IMR-90 (cell line): ENCODE measurements at regions not wholly inside any gene's neighbourhood (a gene's known extent, or its start where the extent isn't known, plus 50 kb on each side); places are given as distances from the start of the nearest gene placed in this dataset.

ENCODE experiments used
- ATAC-seq: fragments of 200-7000 bp; cut with Tn5 transposase; 2 replicates; pipeline ENCODE4 v1.9.1; 2020; ENCODE audit warnings: low read depth, mild to moderate bottlenecking, moderate library complexity
- BruUV-seq: library from RNA; stranded (reverse); fragments of 400-500 nt; replicated peaks from 2 replicates; lab custom pipeline; 2021; lab: Mats Ljungman, UMichigan
- CTCF ChIA-PET: fragments of 300-600 bp; formaldehyde crosslinking; extraction: SDS; loops from one replicate; lab custom pipeline; 2021; ENCODE audit warnings: antibody characterized with exemption; lab: Yijun Ruan, JAX
- POLR2A ChIA-PET: fragments of 300-600 bp; sonication (Branson Sonifier 250); formaldehyde crosslinking; loops from one replicate; lab custom pipeline; 2022; ENCODE audit warnings: antibody characterized with exemption; ENCODE audit not compliant: unreplicated experiment; lab: Charles Lee
- DNase-seq: peaks from one replicate; pipeline ENCODE4 v3.0.0; 2013
- H2AFZ ChIP-seq: replicated peaks from 2 replicates; pipeline ENCODE3; 2013; ENCODE audit warnings: low read length, mild to moderate bottlenecking; ENCODE audit not compliant: poor library complexity
- H2AK5ac ChIP-seq: 2 replicates; pipeline ENCODE4 v1.6.1; 2013; ENCODE audit warnings: low read depth, low read length, inconsistent platforms
- H2AK9ac ChIP-seq: replicated peaks from 2 replicates; pipeline ENCODE3; 2013; ENCODE audit warnings: mild to moderate bottlenecking, low read depth, low read length, moderate library complexity; ENCODE audit not compliant: poor library complexity
- H2BK120ac ChIP-seq: 2 replicates; pipeline ENCODE4 v1.6.1; 2013; ENCODE audit warnings: low read depth, low read length, inconsistent platforms
- H2BK15ac ChIP-seq: 3 replicates; pipeline ENCODE4 v1.6.1; 2013; ENCODE audit warnings: low read depth, low read length, inconsistent platforms
- H2BK20ac ChIP-seq: 2 replicates; pipeline ENCODE4 v1.6.1; 2013; ENCODE audit warnings: low read depth, mild to moderate bottlenecking, inconsistent platforms, low read length, moderate library complexity
- H2BK5ac ChIP-seq: 2 replicates; pipeline ENCODE4 v1.6.1; 2013; ENCODE audit warnings: mild to moderate bottlenecking, low read depth, low read length, inconsistent platforms; ENCODE audit not compliant: poor library complexity, severe bottlenecking
- H3K14ac ChIP-seq: replicated peaks from 2 replicates; pipeline ENCODE4 v1.6.1; 2013; ENCODE audit warnings: low read depth, low read length, inconsistent platforms
- H3K18ac ChIP-seq: 2 replicates; pipeline ENCODE4 v1.6.1; 2013; ENCODE audit warnings: low read depth, low read length, control low read depth
- H3K23ac ChIP-seq: 2 replicates; pipeline ENCODE4 v1.6.1; 2013; ENCODE audit warnings: low read depth, low read length, inconsistent platforms
- H3K27ac ChIP-seq: 2 replicates; pipeline ENCODE4 v1.5.1; 2013; ENCODE audit warnings: mild to moderate bottlenecking, control low read depth, low read length; ENCODE audit not compliant: insufficient read depth
- H3K27me3 ChIP-seq: 2 replicates; pipeline ENCODE4 v1.6.1; 2013; ENCODE audit warnings: low read length; ENCODE audit not compliant: control insufficient read depth, insufficient read depth
- H3K36me3 ChIP-seq: 2 replicates; pipeline ENCODE4 v1.6.1; 2013; ENCODE audit warnings: low read length, mixed read lengths; ENCODE audit not compliant: control insufficient read depth, insufficient read depth
- H3K4ac ChIP-seq: 2 replicates; pipeline ENCODE4 v1.6.1; 2013; ENCODE audit warnings: low read depth, low read length, inconsistent platforms
- H3K4me1 ChIP-seq: 2 replicates; pipeline ENCODE4 v1.6.1; 2013; ENCODE audit warnings: low read length, mixed read lengths; ENCODE audit not compliant: control insufficient read depth, insufficient read depth
- H3K4me2 ChIP-seq: 2 replicates; pipeline ENCODE4 v1.6.1; 2013; ENCODE audit warnings: low read depth, mild to moderate bottlenecking, control low read depth, low read length, moderate library complexity
- H3K4me3 ChIP-seq: 2 replicates; pipeline ENCODE4 v1.5.1; 2013; ENCODE audit warnings: low read depth, mild to moderate bottlenecking, control low read depth, low read length, moderate library complexity; ENCODE audit not compliant: insufficient read depth
- H3K56ac ChIP-seq: 2 replicates; pipeline ENCODE4 v1.6.1; 2013; ENCODE audit warnings: low read length, inconsistent platforms; ENCODE audit not compliant: insufficient read depth; ENCODE audit errors: extremely low read depth
- H3K79me1 ChIP-seq, 2 experiments: 2 replicates each; pipeline ENCODE4 v1.6.1; 2013; ENCODE audit warnings: low read length in 2 of 2, inconsistent platforms in 1 of 2, low read depth in 1 of 2
- H3K9ac ChIP-seq: 2 replicates; pipeline ENCODE4 v1.6.1; 2013; ENCODE audit warnings: low read depth, low read length, control low read depth
- H3K9me1 ChIP-seq: 2 replicates; pipeline ENCODE4 v1.6.1; 2013; ENCODE audit warnings: low read length, inconsistent platforms; ENCODE audit not compliant: insufficient read depth
- H3K9me3 ChIP-seq: 2 replicates; pipeline ENCODE4 v1.6.1; 2013; ENCODE audit warnings: low read length; ENCODE audit not compliant: control insufficient read depth, insufficient read depth
- H4K20me1 ChIP-seq: 2 replicates; pipeline ENCODE4 v1.6.1; 2013; ENCODE audit warnings: low read length, inconsistent platforms; ENCODE audit not compliant: insufficient read depth
- H4K5ac ChIP-seq: 2 replicates; pipeline ENCODE4 v1.6.1; 2013; ENCODE audit warnings: mild to moderate bottlenecking, low read depth, low read length, control low read depth
- H4K8ac ChIP-seq, 2 experiments: 2 replicates each; pipeline ENCODE4 v1.6.1; 2013; ENCODE audit warnings: low read depth in 2 of 2, low read length in 2 of 2, control low read depth in 1 of 2, inconsistent platforms in 1 of 2
- H4K91ac ChIP-seq: 2 replicates; pipeline ENCODE4 v1.6.1; 2013; ENCODE audit warnings: low read depth, low read length, inconsistent platforms; ENCODE audit not compliant: insufficient read depth
- BHLHE40 ChIP-seq: fragments of 150-350 bp; IDR thresholded peaks from 2 replicates; pipeline ENCODE4 v1.6.1; 2016; ENCODE audit warnings: mild to moderate bottlenecking, low read depth, low read length
- CEBPB ChIP-seq: IDR thresholded peaks from 2 replicates; pipeline ENCODE4 v1.6.1; 2012; ENCODE audit warnings: low read depth, low read length, improper control_type of control experiment
- CHD1 ChIP-seq: IDR thresholded peaks from 2 replicates; pipeline ENCODE4 v1.6.1; 2012; ENCODE audit warnings: low read depth, low read length, improper control_type of control experiment
- CTCF ChIP-seq: conservative IDR thresholded peaks from 2 replicates; pipeline ENCODE4 v1.5.1; 2012; ENCODE audit warnings: mild to moderate bottlenecking, low read depth, low read length, improper control_type of control experiment
- ELK1 ChIP-seq: fragments of 150-350 bp; IDR thresholded peaks from 2 replicates; pipeline ENCODE4 v1.6.1; 2016; ENCODE audit warnings: low read depth, mild to moderate bottlenecking, low read length, moderate library complexity, borderline replicate concordance
- FOS ChIP-seq: fragments of 150-350 bp; IDR thresholded peaks from 2 replicates; pipeline ENCODE4 v1.6.1; 2016; ENCODE audit warnings: low read depth, low read length
- MAFK ChIP-seq: IDR thresholded peaks from 2 replicates; pipeline ENCODE4 v1.6.1; 2012; ENCODE audit warnings: low read depth, low read length, improper control_type of control experiment
- MAZ ChIP-seq: IDR thresholded peaks from 2 replicates; pipeline ENCODE4 v1.6.1; 2012; ENCODE audit warnings: low read depth, mild to moderate bottlenecking, low read length, improper control_type of control experiment, moderate library complexity, borderline replicate concordance
- MXI1 ChIP-seq: IDR thresholded peaks from 2 replicates; pipeline ENCODE4 v1.6.1; 2012; ENCODE audit warnings: low read depth, mild to moderate bottlenecking, low read length, moderate library complexity, borderline replicate concordance
- NFE2L2 ChIP-seq: fragments of 150-350 bp; IDR thresholded peaks from 2 replicates; pipeline ENCODE4 v1.6.1; 2016; ENCODE audit warnings: low read depth, mild to moderate bottlenecking, low read length
- POLR2A ChIP-seq: IDR thresholded peaks from 2 replicates; pipeline ENCODE4 v1.6.1; 2012; ENCODE audit warnings: mild to moderate bottlenecking, low read depth, low read length
- RAD21 ChIP-seq: IDR thresholded peaks from 2 replicates; pipeline ENCODE4 v1.6.1; 2012; ENCODE audit warnings: low read length, improper control_type of control experiment
- RCOR1 ChIP-seq: IDR thresholded peaks from 2 replicates; pipeline ENCODE4 v1.6.1; 2012; ENCODE audit warnings: mild to moderate bottlenecking, low read length, improper control_type of control experiment; ENCODE audit not compliant: insufficient replicate concordance
- RFX5 ChIP-seq: IDR thresholded peaks from 2 replicates; pipeline ENCODE4 v1.8.0; 2012; ENCODE audit warnings: low read depth, mild to moderate bottlenecking, low read length, moderate library complexity
- SMC3 ChIP-seq: fragments of 150-350 bp; IDR thresholded peaks from 2 replicates; pipeline ENCODE4 v1.6.1; 2016; ENCODE audit warnings: low read depth, mild to moderate bottlenecking, antibody characterized with exemption, low read length, moderate library complexity
- USF2 ChIP-seq: fragments of 150-350 bp; IDR thresholded peaks from 2 replicates; pipeline ENCODE4 v1.6.1; 2017; ENCODE audit warnings: mild to moderate bottlenecking, antibody characterized with exemption, low read length, low read depth
- WGBS, 2 experiments: methylation state at CpG; one replicate each; pipeline versions ENCODE4 v1.1.5 to v1.1.7; 2013; ENCODE audit warnings: missing lambda C conversion rate in 2 of 2; ENCODE audit not compliant: insufficient read length in 1 of 2; ENCODE audit errors: extremely low coverage in 2 of 2; 5-methylcytosine and 5-hydroxymethylcytosine counted together
- dilution Hi-C: fragments of 300-500 bp; cut with HindIII; formaldehyde crosslinking; loops from one replicate; pipeline ENCODE4 v1.14.3; 2018; ENCODE audit warnings: low sequenced_read_pairs; ENCODE audit not compliant: unreplicated experiment
- in situ Hi-C: fragments of 300-500 bp; cut with MboI; formaldehyde crosslinking; loops from 3 replicates; pipeline ENCODE4 v1.14.3; 2019; ENCODE audit warnings: low sequenced_read_pairs, inconsistent platforms, mixed read lengths
- intact Hi-C: fragments of 100-400 bp; cut with micrococcal nuclease; formaldehyde crosslinking; loops from 2 replicates; pipeline ENCODE4 v1.10.0; 2022

- Histone ChIP-seq H3K23ac (no peak overlapping the region), H2AK5ac (no peak overlapping the region), H2BK20ac (no peak overlapping the region), H2BK5ac (no peak overlapping the region), H3K9me1 (peaks cover 2% of the 10 kb centered on the region; the same call in 1 of the 2 replicates), H3K79me1 (no peaks in the 10 kb centered on the region), H3K9ac (no peak overlapping the region), H3K4ac (no peak overlapping the region), H3K36me3 (no peaks in the 10 kb centered on the region), H3K18ac (no peak overlapping the region), H3K56ac (no peak overlapping the region), H3K9me3 (no peaks in the 10 kb centered on the region), H2AFZ (no peak overlapping the region), H3K14ac (no peak overlapping the region), H4K8ac (no peak overlapping the region), H2AK9ac (no peak overlapping the region), H3K27me3 (no peaks in the 10 kb centered on the region), H4K5ac (no peak overlapping the region), H2BK15ac (no peak overlapping the region), H4K91ac (no peak overlapping the region), H3K4me1 (peaks cover 9% of the 10 kb centered on the region), H4K20me1 (no peaks in the 10 kb centered on the region), H3K4me2 (no peak overlapping the region), H2BK120ac (no peak overlapping the region), H3K27ac (no peak overlapping the region), H3K4me3 (no peak overlapping the region)
- ChIA-PET CTCF (no interaction called here), POLR2A (no interaction called here)
- in situ Hi-C loops (no loop called here), intact Hi-C loops (loop anchor here (5.0 kb wide), 1 partner anchor 127 kb away; no protein-coding TSS in a partner anchor), dilution Hi-C loops (no loop called here)
- ATAC-seq = no peak
- WGBS, 2 experiments = 71% methylated on average over 1 of the region's 4 CpGs; no CpG with 5 or more reads in 1 of the 2 experiments
- DNase-seq = no peak
- TF ChIP-seq CHD1 = no peak
- no peak for TF ChIP-seq CTCF
- no peak for TF ChIP-seq ELK1
- no peak for TF ChIP-seq RCOR1
- TF ChIP-seq BHLHE40 = no peak
- no peak for TF ChIP-seq FOS
- TF ChIP-seq POLR2A = no peak
- no peak for TF ChIP-seq RFX5
- TF ChIP-seq CEBPB = no peak
- TF ChIP-seq USF2 = no peak
- no peak for TF ChIP-seq MAZ
- no peak for TF ChIP-seq MAFK
- TF ChIP-seq NFE2L2 = no peak
- no peak for TF ChIP-seq SMC3
- TF ChIP-seq MXI1 = no peak
- TF ChIP-seq RAD21 = no peak
- BruUV-seq = no TSS peak
Measured at GRCh38 chr2:172335736-172336135, 91.7 kb upstream of the ITGA6 start.
